ENCODE measurements at regions not wholly inside any gene's neighbourhood (a gene's known extent, or its start where the extent isn't known, plus 50 kb on each side); places are given as distances from the start of the nearest gene placed in this dataset.

DNA sequence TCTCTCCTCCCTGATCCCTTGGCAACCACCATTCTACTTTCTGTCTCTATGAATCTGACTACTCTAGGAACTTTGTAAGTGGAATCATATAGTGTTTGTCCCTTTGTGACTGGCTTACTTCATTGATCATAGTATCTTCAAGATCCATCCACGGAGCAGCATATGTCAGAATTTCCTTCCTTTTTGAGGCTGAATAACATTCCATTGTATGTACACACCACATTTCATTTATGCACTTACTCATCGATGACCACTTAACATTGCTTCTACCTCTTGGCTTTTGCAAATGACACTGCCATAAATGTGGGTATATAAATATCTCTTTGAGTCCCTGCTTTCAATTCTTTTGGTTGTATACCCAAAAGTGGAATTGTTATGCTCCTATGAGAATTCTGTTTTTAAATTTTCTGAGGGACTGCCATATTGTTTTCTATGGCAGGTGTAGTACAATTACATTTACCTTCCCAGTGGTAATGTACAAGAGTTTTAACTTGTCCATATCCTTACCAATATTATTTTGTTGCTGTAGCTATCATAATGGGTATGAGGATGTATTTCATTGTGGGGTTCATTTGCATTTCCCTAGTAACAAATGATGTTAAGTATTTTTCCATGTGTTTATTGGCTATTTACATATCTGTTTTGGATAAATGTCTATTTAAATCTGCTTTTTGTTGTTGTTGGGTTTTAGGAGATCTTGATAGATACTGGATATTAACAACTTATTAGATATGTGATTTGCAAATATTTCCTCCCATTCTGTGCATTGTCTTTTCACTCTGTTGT lies 466.1 kb downstream of the C4orf33 start:
- no peak for DNase-seq

DNA sequence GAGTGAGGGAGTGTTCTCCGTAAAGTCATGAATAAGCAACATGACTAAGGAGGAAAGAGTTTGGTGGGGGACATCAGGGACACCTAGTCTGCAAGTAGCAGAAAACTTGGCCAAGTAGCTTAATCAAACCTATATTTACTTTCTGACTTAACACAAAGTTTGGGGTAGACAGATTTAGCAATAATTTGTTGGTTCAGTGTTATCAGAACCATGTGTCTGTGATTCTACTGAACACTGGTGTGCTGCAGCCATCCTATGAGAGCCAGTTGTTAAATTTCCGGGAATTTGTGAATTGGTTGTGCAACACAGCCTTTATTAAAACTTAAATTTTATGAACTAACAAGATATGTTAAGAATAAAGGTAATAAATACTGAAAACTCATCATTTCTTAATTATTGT lies 469.3 kb downstream of the C4orf33 start:
- no peak for DNase-seq

DNA sequence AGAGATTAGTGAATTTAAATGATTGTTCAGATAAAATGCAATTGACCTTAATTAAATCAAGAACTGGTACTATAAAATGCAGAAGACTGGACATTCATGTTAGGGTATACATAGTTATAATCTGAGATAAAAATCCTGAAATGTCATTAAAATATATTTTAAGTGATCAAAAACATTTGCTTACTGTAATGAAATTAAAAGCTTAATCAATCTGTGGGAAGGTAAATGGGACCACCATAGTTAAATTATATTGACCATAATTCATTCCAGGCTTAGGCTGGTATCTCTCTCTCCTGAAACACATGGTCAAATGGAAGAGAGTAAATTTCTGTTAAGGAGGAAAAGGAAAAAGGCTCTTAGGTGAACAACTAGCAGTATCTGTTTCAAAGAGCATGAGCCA lies 474.4 kb downstream of the C4orf33 start:
- DNase-seq, result no peak

DNA sequence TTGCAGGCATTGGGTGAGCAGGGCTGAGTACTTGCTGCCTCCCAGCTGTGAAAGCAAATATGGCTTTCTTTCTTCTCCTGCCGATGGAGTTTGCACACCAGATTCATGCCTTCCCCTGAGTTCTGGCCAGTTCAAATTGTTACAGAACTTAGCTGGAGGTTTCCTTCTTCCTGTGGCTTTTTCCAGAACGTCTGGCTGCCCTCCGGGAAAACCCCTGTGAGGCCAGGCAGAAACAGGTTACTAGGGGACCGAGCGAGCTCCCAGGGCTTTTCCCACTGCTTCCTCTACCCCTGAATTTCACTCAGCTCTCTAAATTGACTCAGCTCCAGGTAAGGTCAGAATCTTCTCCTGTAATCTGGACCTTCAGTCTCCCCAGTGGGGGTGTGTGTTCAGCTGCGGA lies 482.4 kb downstream of the C4orf33 start:
- DNase-seq, result no peak

DNA sequence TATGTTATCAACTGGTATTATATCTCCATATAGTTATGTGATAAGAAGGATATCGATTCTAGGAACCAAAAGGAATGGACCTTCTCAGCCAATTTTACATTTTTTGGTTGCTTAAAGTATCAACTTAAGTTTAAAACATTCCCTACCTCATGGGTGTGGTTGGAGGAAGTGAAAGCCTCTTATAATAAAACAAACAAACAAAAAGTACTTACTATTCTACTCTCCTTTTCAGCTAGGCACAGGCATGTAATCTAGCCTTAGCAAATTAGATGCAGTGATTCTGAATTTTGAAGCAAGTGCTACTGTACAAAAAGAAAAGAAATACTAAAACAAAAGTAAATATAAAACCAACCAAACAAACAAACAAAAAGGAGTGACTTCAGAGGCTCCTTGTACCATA lies 485.4 kb downstream of the C4orf33 start:
- DNase-seq, result no peak

DNA sequence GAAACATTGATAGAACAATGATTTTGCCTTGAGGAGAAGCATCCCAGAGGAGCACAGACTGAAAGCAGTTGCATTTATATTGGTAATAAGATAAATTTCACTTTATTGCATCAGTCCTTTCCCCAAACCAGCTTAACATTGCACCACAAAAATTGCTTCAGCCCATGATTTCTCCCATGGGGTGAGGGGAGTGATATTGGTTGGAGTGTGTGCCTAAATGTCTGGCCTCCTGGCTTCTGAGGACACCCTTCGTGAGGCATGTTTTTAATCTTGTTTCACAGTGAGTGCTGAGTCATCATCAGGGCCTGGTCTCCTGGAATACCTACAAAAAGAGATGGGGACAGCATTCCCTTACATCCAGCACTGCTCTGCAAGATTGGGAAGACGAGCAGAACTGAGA lies 487.9 kb downstream of the C4orf33 start:
- DNase-seq, result no peak

DNA sequence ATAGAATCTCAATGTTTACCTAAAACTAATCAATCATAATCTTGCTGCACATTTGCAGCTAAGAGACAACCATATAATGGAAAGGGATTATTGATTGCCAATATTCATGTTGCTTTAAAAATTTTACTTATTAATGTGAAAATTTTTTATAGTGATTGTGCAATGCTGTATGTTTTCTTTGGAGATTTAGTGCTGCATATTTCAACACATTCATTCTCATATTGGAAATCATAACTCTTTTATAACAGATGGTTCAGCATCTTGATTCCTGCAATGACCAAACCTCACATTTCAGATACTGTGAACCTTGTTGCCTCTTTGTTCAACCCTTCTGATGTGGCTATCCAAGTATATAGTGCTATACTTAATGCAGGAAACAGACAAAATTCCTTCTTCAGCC lies 502.6 kb downstream of the C4orf33 start:
- DNase-seq, result no peak

DNA sequence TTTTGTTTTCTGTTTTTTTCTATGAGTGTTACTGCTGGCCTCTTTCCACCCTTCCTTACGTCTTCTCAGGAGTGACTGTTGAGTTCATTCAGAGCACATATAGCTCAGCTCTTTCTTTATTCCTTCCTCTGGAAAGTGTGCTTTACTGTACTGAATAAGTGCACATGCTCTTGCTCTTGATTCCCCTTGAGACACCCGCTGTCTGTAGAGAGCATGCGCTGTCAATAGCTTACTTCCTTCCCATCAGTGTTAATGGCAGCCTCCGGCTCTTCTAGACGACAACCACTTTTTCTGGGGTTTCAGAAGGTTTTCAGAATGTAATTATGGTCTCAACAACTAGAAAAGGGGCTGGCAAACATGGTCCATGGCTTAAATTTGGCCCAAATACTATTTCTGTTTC lies 504.9 kb downstream of the C4orf33 start:
- DNase-seq, result no peak

DNA sequence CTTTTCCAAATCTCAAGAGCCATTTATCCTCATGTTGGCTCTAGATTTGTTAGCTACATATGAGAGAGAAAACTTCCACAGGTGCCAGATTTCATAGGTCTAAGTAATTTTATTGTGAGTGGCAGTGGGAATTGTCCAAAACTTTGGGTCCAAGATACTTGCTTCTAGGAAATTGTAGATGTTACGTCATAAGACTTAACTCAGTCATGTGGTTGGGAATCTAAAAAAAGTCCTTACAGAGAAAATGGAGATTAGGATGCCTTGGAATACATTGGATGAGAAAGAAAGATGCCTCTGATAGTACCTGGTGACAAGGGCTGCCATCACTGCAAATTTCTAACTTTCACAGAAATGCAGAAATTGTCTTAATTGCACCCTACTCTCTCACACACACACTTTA lies 506.5 kb downstream of the C4orf33 start:
- DNase-seq, result no peak

DNA sequence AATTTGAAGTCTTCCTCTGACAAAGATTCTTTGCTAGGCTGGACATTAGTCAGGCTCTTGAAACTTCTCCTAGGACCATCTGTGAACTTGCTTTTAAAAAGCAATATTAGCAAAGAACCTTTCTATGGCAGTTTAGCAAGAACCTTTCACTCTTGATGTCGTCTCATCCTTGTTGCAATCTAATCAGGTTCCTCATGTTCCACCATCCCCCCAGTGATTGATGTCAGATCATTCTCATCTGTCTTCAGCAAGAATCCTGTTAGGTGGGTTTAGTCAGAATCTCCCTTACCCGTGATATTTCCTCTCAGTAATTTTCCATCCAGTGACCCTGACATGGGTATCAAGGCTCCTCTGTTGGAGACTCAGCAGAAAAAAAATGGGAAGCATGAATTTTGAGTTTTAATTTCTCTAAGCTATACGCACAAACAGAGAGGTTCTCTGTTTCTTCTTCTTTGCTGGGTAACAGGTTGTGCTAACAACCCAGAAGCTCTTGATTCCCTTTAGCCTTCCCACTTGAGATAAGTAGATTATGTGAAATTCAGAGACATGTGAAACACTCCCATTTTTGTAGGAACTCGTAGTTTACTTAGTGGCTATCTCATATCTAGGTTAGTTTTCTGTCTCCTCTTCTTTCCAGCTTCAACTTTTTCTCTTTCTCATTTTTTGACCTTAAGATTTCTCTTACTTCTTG lies 507.4 kb downstream of the C4orf33 start:
- no peak for DNase-seq

DNA sequence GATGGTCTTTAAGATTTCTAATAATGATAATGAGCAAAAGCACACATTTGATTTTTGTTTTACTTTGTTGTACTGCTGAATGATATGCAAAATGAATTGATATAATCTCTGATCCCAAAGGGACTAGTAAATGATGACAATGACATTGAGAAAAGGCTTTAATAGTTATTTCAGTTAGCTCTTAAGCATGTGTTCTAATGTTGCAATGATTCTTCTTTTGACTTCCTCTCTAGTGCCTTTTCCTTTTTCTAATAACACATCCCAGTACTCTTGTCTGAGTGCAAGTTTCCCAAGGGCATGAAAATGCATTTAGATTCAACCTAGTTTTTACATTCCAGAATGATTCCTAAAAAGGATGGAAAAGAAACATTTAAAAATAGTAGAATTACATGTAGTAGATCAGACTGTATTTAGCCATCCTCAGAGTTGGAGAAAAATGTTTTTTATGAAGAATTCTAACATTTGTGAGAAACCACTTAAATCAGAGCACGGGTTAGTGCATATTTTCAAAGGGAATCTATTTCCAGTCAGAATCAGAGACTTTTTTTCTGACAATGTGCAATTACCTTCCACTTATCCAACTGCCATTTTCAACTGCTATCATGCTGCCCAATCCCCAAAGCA lies 508.8 kb downstream of the C4orf33 start:
- no peak for DNase-seq

DNA sequence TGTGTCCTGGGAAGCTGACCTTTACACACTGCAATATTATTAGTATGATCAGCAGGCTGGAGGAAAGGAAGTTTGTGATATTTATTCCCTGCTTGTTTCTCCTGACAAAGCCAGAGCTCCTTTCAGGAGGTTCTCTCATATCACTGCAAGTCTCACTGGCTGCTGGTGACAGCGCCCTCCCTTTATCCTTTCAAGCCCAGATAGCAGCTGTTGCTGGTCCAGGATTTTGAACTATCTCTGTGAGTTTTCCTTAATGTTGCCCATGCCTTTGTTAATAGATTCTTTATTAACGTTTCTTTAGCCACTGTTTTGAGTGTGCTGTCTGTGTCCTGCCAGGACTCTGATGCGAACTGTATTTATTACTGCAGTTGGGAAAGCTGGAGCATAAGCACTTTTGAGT lies 518.7 kb downstream of the C4orf33 start:
- no peak for DNase-seq

DNA sequence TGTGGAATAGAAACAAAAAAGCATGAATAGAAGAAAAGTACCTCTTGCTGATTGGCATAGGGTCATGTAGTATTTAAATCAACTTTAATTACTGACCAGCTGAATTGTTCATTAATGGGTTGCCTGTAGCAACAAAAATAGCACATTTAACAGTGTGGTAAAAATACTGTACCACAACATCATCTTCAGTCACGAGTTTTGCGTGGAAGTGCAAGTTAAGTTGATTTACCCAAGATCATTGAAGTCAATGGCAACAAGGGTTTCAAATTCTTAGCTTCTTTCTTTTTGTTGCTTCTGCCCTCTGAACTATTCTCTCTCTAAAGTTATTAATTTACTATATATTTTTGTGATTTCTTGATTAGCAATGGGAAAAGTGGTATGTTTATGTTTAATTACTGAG lies 526.6 kb downstream of the C4orf33 start:
- no peak for DNase-seq

DNA sequence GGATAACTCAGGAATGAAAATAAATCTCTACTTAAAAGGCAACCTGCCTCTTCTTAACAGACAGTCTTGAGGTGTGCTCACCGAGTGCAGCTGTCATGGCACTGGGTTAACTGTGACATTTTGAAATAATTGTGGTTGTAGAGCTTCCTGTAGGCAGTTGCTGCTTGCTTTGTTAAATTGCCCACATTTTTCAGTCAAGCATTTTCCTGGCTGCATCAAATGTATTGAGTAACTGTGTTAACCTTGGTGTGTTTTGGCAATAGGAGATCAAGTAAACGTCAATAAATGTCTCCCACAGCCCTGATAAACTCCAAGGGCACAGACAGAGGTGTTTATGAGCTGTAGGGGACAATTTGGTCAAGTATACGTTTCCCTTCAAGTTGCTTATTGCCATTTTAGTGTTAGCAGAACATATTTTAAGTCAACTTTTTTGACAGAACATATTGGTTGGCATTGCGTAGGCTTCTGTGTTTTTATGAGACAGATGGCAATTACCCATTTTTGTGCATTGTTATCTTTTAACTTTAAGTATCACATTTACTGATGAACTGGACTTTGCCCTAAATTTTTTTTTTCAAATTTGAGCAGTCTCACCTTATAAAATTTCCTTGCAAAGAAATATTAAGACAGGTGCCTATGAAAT lies 527.4 kb downstream of the C4orf33 start:
- DNase-seq, result no peak

DNA sequence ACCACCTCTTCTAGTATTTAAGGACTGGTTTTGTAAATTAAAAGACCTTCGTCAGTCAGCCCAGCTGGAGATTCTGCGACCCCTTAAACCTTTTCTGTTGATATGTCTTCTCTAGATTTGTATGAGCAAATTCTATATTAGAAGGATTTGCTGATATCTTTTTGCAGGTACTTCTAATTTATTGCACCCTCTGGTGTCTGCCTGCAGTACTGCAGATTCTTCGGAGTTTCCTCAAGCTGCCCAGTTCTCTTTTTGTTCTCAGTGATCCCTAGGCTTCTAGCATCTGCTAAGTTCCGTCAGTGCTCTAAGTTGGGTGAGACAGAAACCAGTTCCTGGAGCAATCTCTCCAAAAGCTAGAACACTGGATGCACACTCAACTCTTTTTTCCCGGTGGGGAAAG lies 545.2 kb downstream of the C4orf33 start:
- no peak for DNase-seq

DNA sequence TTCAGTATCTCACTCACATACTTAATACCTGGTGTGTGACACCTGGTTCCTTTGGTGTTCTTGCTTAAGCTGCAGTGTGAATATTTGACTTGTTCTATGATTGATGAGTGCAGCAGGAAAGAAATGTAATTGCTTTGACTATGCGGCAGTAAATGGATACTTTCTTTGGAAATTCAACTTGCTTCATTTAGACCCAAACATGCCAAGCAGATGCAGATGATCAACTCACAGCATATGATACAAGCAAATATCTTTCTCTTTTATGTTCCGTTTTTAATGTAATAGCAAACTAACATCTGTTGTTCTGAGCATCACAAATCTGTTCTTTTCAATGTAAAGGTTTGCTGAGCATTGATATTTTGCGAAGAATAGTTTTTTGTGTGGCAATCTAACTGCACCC lies 549.5 kb downstream of the C4orf33 start:
- DNase-seq, result no peak

DNA sequence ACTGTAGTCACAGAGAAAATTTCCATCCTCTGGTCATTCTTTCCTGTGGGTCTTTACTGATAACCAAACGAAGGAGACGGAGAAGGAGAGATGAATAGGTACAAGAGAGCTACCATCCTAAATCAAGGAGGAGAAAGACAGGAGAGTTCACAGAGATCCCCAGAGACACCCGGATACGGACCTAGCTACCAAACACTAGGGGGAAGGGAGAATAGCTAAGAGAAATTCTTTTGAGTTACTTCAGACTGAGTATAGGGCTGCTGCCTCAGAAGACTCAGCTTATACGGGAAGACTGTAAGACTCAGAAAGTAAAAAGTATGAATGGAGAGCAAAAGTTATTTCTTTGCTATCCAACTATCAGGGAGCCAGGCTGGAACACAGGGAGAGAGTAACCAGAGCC lies 572.1 kb downstream of the C4orf33 start:
- no peak for DNase-seq

DNA sequence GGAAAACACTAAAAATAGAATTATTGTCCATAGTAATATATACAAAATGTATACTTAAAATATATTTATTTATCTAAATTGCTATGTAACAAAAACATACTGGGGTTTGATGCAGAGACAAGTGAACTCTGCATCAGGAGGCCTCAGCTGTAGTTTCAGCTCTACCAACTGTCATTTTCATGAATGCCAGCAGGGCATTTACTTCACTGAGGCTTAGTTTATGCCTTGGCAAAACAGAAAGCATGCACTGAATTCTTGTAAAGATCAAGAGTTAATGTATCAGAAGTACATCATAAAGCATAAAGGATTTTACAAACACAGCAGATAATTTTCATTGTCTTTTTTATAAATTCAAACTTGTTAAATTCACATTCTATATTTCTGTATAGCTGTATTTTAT lies 577.0 kb downstream of the C4orf33 start:
- DNase-seq, result no peak

DNA sequence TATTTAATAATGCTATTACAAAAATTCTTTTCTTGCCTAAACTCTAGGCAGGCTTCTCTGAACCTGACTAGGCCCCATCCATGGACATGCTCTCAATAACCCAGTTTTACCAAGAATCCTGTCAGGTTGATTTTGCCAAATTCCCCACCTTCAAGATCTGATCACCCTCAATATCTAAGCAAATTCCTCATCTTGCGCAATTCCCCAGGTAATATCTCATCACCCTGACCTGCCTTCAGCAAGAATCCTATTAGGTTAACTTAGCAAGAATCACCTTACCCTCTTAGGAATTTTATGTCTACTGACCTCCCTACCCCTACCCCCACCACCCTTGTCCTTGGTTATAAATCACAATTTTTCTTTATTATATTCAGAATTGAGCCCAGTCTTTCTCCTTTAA lies 579.1 kb downstream of the C4orf33 start:
- DNase-seq, result no peak

DNA sequence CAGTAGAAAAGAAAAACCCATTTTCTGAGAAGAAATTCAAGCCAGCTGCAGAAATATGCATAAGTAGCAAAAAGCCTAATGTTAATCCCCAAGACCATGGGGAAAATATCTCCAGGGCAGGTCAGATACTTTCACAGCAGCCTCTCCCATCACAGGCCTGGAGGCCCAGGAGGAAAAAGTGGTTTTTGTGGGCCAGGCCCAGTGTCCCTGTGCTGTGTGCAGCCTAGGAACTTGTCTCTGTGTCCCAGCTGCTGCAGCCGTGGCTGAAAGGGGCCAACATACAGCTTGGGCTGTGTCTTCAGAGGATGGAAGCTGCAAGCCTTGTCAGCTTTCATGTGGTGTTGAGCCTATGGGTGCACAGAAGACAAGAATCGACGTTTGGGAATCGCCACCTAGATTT lies 581.0 kb downstream of the C4orf33 start:
- DNase-seq, result no peak

DNA sequence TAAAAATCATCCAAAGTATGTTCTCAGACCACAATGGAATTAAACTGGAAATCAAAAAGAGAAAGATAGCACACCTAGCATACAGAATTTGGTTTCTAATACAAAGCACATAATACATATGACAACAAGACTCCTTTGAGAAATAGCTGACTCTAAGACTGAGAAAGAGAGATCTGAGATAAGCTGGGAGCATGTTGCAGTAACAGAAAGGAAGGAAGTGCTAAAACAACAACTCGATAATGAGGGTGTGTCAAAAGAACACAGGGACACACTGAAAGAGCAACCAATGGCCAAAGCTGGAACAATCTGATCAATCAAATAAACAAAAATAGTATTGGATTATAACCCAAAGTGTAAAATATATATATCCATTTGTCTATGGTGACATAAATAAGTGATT lies 586.6 kb downstream of the C4orf33 start:
- DNase-seq, result no peak

DNA sequence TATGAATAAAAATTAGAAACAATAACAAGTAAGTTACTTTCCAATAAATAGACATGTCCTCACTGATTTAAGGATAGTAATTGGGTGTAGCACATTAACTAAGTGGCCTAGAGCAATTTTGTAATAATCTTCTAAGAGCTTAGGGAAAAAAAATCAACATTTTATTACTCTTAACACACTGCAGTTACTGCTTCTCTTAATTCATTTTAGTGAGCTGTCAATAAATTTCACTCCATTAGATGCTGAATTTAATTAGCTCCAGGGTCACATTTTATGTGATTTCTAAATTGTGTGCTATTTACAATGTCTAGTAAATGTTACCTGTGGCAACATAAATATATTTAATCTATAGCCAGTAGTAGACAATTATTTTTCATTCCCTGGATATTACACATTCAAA lies 612.0 kb downstream of the C4orf33 start:
- no peak for DNase-seq

DNA sequence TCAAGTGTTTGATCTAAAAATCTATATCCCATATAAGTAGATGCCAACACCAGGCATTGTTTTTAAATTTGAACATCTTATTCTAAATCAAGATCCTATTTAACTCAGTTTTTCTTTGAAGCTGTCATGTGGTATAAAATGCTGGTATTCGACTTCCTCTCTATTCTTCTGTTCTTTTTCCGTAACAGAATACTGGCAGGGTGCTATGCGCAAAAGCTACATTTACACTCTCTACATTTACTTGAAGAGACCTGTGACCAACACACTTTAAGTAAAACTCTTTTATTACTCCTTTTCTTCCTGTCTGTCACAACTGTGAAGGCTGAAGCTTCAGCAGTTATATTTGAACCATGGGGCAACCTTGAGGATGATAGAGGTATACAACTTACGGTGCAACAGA lies 612.8 kb downstream of the C4orf33 start:
- DNase-seq, result no peak

DNA sequence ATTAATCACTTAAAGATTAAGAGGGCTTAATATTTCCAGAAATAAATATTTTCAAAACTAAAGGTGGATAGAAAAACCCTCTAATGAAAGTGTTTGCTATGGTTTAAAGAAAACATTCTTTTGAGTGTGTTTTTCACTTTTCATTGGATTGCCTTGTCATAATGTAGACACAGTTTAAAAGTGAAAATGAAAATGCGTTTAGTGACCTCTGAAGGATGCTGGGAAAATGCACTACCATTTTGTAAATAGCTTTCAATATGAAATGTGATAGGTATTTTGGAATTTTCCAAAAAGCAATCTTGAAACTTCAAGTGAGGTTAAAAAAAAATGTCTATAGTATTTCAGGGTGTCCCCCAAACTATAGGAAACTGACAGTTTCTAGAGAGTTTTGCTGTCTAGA lies 642.2 kb downstream of the C4orf33 start:
- DNase-seq, result no peak

All from activated gamma-delta T cell (primary cell).